ENCODE measurements at regions not wholly inside any gene's neighbourhood (a gene's known extent, or its start where the extent isn't known, plus 50 kb on each side); places are given as distances from the start of the nearest gene placed in this dataset.
"Not testable (repeated sequence)": the region's sequence is repeated elsewhere in the genome, so short reads cannot be mapped to it uniquely, and the experiment has no call there.

DNA sequence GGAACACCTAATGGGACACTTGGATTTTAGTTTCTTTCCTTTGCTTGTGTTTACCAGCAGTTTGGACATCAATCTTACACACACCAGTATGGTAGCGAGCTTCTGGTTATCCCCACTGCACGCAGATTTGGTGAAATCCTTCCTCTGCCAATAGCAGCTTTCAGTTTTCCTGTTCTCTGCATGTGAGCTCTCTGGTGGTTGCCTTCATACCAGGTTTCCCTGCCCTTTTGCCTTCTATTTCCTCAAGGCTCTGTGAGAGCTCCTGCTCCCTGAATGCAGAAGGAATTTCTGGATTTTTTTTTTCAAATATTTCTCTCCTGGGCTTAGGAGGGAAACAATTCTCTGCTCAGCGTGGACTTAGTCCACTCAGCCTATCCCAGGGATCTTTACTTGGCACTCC lies 93.0 kb upstream of the CCDC91 start:
- Mint-ChIP-seq H3K27me3 (ENCODE audit: low read depth) (no peaks in the 10 kb centered on the region), H3K27ac (peak overlapping the region; percentile 8), H3K36me3 (no peaks in the 10 kb centered on the region), H3K4me1 (peaks cover 15% of the 10 kb centered on the region), H3K9me3 (peaks cover 9% of the 10 kb centered on the region), H3K4me3 (no peak overlapping the region)
- no peak for DNase-seq (ENCODE audit: low spot score in 2 of 2, unreplicated experiment in 2 of 2)
- TF ChIP-seq, protein P1, sequence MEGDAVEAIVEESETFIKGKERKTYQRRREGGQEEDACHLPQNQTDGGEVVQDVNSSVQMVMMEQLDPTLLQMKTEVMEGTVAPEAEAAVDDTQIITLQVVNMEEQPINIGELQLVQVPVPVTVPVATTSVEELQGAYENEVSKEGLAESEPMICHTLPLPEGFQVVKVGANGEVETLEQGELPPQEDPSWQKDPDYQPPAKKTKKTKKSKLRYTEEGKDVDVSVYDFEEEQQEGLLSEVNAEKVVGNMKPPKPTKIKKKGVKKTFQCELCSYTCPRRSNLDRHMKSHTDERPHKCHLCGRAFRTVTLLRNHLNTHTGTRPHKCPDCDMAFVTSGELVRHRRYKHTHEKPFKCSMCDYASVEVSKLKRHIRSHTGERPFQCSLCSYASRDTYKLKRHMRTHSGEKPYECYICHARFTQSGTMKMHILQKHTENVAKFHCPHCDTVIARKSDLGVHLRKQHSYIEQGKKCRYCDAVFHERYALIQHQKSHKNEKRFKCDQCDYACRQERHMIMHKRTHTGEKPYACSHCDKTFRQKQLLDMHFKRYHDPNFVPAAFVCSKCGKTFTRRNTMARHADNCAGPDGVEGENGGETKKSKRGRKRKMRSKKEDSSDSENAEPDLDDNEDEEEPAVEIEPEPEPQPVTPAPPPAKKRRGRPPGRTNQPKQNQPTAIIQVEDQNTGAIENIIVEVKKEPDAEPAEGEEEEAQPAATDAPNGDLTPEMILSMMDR (IDR thresholded peaks at IDR 0.05; ENCODE audit: unreplicated experiment), result no peak

DNA sequence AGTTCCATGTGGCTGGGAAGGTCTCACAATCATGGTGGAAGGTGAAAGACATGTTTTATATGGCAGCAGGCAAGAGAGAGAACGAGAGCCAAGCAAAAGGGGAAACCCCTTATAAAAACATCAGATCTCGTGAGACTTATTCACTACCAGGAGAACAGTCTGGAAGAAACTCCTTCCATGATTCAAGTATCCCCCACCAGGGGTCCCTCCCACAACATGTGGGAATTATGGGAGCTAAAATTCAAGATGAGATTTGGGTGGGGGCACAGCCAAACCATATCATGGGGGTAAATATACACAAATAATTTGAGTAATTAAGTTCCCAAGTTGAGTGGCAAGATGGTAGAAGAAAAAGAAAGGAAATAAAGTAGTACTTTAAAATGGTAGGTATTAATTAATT lies 91.0 kb upstream of the CCDC91 start:
- H3K36me3 Mint-ChIP-seq; H3K27me3 Mint-ChIP-seq (ENCODE audit: low read depth); H3K4me3 Mint-ChIP-seq; DNase-seq (ENCODE audit: low spot score in 2 of 2, unreplicated experiment in 2 of 2); H3K9me3 Mint-ChIP-seq; H3K27ac Mint-ChIP-seq: not testable (repeated sequence)
- peaks cover 30% of the 10 kb centered on the region for H3K4me1 Mint-ChIP-seq

DNA sequence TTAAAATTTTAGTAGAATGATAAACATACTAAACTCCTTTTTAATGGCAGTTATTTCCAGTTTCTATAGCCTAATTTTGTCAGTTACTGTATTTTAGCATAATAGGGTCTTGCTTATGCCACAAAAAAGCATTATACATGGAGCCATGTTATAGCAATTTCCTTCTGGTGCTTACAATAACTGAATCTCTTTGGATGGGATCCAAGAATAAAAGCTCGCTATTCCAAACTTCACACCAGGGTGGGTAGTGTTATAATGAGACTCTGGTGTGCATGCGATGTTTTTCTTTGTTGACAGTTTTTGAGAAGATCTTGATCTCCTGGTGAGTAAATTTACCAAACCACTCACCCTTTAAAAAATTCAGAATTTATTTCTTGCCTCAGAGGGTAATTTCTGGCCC lies 90.4 kb upstream of the CCDC91 start:
- no peak for DNase-seq (ENCODE audit: low spot score in 2 of 2, unreplicated experiment in 2 of 2)
- no peaks in the 10 kb centered on the region for H3K36me3 Mint-ChIP-seq
- H3K9me3 Mint-ChIP-seq, result peaks cover 9% of the 10 kb centered on the region
- TF ChIP-seq, protein P1 (IDR thresholded peaks at IDR 0.05; ENCODE audit: unreplicated experiment), result no peak
- peaks cover 35% of the 10 kb centered on the region for H3K4me1 Mint-ChIP-seq
- H3K4me3 Mint-ChIP-seq, result no peak overlapping the region
- no peaks in the 10 kb centered on the region for H3K27me3 Mint-ChIP-seq (ENCODE audit: low read depth)
- no peak overlapping the region for H3K27ac Mint-ChIP-seq

DNA sequence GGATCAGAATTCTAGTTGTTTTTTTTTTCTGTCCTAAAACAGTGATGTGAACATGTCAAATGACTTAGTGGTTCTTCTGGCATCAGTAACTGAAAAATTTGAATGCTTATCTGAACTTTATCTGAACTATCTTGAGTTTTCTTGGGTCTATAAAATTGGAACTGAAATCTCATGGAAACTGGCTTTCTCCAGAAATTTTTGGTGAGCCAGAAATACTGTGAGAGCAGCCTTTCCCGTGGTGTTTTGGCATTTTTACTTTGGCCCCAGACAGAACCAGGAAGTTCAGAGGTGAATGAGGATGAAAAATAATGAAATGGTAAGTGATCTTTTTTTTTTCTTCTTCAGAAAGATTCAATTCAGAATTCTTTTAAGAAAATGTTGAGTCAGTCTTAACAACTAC lies 89.5 kb upstream of the CCDC91 start:
- TF ChIP-seq, protein P1 (IDR thresholded peaks at IDR 0.05; ENCODE audit: unreplicated experiment), result no peak
- Mint-ChIP-seq H3K4me1 (peaks cover 42% of the 10 kb centered on the region), H3K4me3 (no peak overlapping the region), H3K9me3 (peaks cover 9% of the 10 kb centered on the region), H3K36me3 (no peaks in the 10 kb centered on the region), H3K27me3 (ENCODE audit: low read depth) (no peaks in the 10 kb centered on the region), H3K27ac (no peak overlapping the region)
- no peak for DNase-seq (ENCODE audit: low spot score in 2 of 2, unreplicated experiment in 2 of 2)

DNA sequence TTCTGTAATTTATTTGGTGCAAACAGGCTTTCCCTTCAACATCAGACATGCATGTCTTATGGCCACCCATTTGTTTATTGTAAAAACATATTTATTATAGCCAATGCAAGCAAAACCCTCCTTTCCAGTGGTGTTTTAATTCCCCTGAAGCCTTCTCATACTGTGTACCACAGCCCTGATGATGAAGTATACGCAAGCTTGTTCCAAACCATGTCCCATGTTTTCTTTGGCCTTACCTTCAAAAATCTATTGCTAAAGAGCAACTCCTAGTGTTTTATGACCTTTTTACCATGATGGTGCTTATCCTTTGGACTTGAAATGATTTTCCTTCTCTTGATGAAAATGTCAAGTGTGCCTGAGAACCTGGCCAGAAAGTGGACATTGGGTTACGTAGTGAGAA lies 85.9 kb upstream of the CCDC91 start:
- Mint-ChIP-seq H3K4me1 (peaks cover 42% of the 10 kb centered on the region), H3K36me3 (peaks cover 7% of the 10 kb centered on the region), H3K4me3 (no peak overlapping the region), H3K27me3 (ENCODE audit: low read depth) (no peaks in the 10 kb centered on the region), H3K27ac (peak overlapping the region; percentile 70), H3K9me3 (peaks cover 16% of the 10 kb centered on the region)
- no peak for DNase-seq (ENCODE audit: low spot score in 2 of 2, unreplicated experiment in 2 of 2)
- TF ChIP-seq, protein P1 (IDR thresholded peaks at IDR 0.05; ENCODE audit: unreplicated experiment), result no peak

DNA sequence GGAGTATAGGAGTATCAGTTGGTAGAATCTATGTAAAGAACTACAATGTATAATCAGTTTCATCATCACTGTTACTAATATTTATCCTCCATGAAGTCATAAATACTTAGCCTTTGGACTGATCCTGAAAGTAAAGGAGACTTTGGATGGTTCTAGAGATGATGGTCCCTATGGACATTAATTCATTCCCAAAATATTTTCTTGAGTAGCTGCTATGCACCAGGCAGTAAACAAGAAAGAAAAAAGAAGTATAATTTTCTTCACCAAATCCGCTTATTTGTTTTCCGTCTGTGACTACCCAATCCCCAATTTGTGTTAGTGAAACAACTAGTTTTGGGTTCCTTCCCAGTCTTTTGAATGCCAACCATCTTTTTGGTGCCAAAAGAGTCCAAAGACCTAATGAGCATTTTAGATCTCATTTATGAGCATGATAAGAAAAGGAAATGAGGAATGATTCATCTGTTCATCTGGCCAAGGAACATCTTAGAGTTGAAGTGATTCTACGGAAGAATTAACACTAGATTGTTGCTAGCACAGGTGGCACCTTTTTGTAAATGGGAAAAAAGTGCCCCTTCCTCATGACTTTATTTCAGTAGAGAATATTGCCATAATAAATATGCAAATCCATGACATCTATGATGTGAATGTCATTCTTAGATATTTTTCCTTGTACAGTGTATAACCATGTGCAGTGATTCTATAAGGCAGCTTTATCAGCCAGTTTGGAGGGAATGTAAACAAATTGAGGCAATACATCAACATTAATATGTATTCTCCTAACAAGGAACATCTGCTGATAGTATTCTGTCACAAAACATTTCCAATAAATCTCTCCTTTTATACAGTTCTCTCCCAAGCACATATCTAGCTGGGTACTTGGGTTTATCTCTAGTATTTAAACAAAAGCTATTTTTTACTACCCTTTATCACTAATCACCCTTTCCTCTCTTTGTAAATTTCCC lies 85.1 kb upstream of the CCDC91 start:
- Mint-ChIP-seq H3K9me3 (peaks cover 11% of the 10 kb centered on the region), H3K4me3 (no peak overlapping the region), H3K4me1 (peaks cover 42% of the 10 kb centered on the region), H3K27ac (peak overlapping the region; percentile 70), H3K36me3 (peaks cover 7% of the 10 kb centered on the region), H3K27me3 (ENCODE audit: low read depth) (no peaks in the 10 kb centered on the region)
- no peak for DNase-seq (ENCODE audit: low spot score in 2 of 2, unreplicated experiment in 2 of 2)
- TF ChIP-seq, protein P1 (IDR thresholded peaks at IDR 0.05; ENCODE audit: unreplicated experiment), result no peak

Data from mesothelial cell of epicardium (in vitro differentiated cells).